ENCODE measurements at regions not wholly inside any gene's neighbourhood (a gene's known extent, or its start where the extent isn't known, plus 50 kb on each side); places are given as distances from the start of the nearest gene placed in this dataset.
"Not testable (repeated sequence)": the region's sequence is repeated elsewhere in the genome, so short reads cannot be mapped to it uniquely, and the experiment has no call there.

- no peak for ATAC-seq (replicated peaks in 6 of 8)
- 71 to 100% (median 93%) methylated on average over 3 to 11 of the region's 11 CpGs; no CpG with 5 or more reads in 1 of the 10 experiments for WGBS, 10 experiments
- Histone ChIP-seq H3K4me3 (peak overlapping the region in 1 of 5 donors; percentile 25), H3K27ac (no peak overlapping the region), H3K4me1 (replicated peaks in 1 of 2) (no peaks in the 10 kb centered on the region)
- in situ Hi-C loops (cut with MboI; ENCODE audit: low pct_unique_long_range_greater_than_20kb in 2 of 9, low sequenced_read_pairs in 9 of 9, unreplicated experiment in 9 of 9), result loop anchor here in 2 of 9 experiments (10.0 to 25.0 kb wide), 3 partner anchors 149 to 249 kb away; no protein-coding TSS in a partner anchor
Measured at GRCh38 chr1:178038372-178038771, 55.5 kb upstream of the RASAL2 start.

GRCh38 chr1:178039891-178040290 is 54.0 kb upstream of the RASAL2 start:
- WGBS, 10 experiments, result 60 to 93% (median 82%) methylated on average over 1 to 2 of the region's 2 CpGs; no CpG with 5 or more reads in 7 of the 10 experiments
- Histone ChIP-seq H3K4me1 (replicated peaks in 1 of 2) (no peaks in the 10 kb centered on the region), H3K27ac (no peak overlapping the region), H3K4me3 (no peak overlapping the region)
- in situ Hi-C loops (cut with MboI; ENCODE audit: low pct_unique_long_range_greater_than_20kb in 2 of 9, low sequenced_read_pairs in 9 of 9, unreplicated experiment in 9 of 9), result loop anchor here in 2 of 9 experiments (10.0 to 25.0 kb wide), 3 partner anchors 147 to 247 kb away; no protein-coding TSS in a partner anchor
- no peak for ATAC-seq (replicated peaks in 6 of 8)

- in situ Hi-C loops (cut with MboI; ENCODE audit: low pct_unique_long_range_greater_than_20kb in 2 of 9, low sequenced_read_pairs in 9 of 9, unreplicated experiment in 9 of 9), result loop anchor here in 2 of 9 experiments (25.0 kb wide), 2 partner anchors 143 to 243 kb away; no protein-coding TSS in a partner anchor
- H3K4me3 ChIP-seq; H3K4me1 ChIP-seq (replicated peaks in 1 of 2); ATAC-seq (replicated peaks in 6 of 8); H3K27ac ChIP-seq: not testable (repeated sequence)
- 33 to 93% (median 72%) methylated on average over 1 to 4 of the region's 4 CpGs; no CpG with 5 or more reads in 1 of the 10 experiments for WGBS, 10 experiments
Measured at GRCh38 chr1:178043940-178044339, 50.0 kb upstream of the RASAL2 start.

Measured in motor neuron (in vitro differentiated cells).